GM21576 (cell line): ENCODE measurements at regions not wholly inside any gene's neighbourhood (a gene's known extent, or its start where the extent isn't known, plus 50 kb on each side); places are given as distances from the start of the nearest gene placed in this dataset.
A peak's percentile ranks its signal among the peaks of the same experiment; 100 is the strongest.

Experiments
- ATAC-seq: cut with Tn5 transposase; IDR thresholded peaks from one replicate; pipeline ENCODE4 v1.9.1; 2021; ENCODE audit warnings: mild to moderate bottlenecking, moderate library complexity; ENCODE audit not compliant: unreplicated experiment

DNA sequence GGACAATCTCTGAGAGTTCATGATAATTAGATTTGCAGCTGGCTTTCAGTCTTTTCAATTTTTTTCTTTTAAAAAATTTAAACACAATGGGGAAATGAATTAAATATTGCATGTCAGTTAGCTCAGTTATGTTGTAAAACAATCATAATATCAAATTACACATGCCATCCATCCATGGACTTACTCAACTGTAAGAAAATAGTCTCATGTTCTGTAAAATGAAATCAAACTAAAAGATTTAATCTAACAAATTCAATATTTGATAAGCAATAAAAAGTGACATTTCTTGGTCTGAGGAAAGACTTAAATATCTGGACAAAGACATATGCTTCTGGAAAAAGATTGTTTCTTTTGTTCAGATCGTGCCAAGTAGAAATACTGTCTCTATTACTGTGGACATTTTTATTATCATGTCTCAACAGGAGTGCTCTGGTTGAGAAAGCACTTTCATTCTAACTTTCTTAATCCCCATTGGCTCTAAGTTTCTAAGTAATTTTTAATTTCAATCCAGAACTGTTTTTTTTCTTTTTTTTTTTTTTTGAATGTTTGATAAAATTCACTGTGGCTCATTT is 179.2 kb upstream of the FAM3C start:
- no peak for ATAC-seq

DNA sequence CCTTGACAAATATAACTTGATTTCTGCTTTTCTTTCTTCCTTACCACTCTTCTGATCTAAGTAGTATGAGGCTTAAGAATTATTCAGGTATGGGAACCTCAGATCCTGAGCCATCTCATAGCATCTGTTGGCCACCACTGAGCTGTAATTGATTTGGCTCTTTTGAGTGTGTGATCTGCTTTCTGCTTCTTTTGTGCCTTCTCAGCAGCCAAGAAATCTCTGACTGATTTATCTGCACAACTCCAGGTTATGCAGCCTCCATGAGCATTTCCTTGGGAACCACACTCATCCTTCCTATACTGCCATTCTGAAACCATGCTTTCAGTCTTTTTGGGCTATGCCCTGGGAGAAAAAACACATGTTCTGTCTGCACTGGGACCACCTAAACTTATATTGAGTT is 178.0 kb upstream of the FAM3C start:
- no peak for ATAC-seq

DNA sequence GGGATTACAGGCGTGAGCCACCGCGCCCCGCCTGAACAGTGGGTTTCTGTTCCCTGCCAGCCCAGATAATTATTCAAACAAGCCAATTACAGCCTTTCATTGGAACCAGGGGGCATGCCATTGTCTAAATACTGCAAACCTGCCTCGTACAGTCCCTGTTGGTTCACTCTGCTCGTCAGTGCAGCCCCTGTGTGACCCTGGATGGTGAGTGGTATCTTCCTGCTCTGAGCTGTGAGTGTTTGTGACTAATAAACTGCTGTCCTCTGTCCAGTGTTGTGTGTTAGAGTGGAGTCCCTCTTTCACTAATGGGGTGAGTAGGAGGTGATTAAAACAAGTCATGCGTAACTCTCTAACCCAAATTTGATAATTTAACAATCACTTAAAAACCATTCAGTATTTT is 176.5 kb upstream of the FAM3C start:
- ATAC-seq, result no peak

DNA sequence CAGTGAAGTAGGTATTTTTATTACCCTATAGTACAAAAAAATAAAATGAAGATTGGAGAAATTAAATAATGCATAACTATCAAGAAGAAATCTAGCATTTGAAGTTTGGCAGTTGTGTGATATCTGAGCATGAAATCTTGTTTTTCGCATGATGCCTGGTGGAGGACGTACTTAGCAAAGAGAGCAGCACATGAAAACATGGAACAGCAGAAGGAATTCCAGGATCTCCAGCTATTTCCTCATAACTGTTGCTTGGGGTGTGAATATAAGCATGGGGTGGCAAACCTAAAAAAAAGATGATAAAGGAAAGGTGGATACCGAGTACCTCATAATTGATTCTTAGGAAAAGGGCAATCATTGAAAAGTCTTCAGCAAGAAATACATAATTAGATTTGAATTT is 174.3 kb upstream of the FAM3C start:
- no peak for ATAC-seq

DNA sequence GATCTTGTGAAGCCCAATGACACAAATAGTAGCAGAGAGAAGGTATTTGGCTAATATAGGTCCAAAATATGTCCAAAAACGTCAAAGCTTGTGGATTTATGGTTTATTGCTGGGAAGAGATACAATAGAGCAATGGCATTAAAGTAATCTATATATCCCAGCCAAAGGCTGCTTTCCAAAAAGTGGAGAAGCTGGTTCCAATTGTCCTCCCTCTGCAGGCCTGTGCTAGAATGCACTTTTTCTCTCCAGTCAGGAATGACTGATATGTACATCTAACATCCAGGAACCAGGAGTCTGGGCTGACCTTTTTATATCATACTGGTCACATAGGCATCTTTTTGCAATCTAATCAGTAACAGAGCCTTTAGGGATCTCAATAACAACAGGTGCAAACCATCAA is 167.1 kb upstream of the FAM3C start:
- no peak for ATAC-seq

DNA sequence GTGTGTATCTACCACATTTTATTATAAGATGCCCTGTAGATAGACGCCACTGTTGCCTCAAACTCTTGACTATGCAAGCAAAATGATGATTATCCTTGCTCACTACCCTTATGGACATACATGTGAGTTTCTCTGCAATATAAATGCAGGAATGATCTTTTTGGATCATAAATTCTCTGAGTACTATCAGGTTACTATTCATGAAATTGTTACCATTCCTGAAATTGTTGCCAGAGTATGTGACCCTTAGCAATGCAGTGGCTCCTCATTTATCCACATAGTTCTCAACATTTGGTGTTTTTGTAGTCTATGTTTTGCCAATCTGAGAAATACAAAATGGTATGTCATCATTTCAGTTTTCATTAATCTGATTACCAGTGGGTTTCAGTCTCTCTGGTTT is 166.2 kb upstream of the FAM3C start:
- no peak for ATAC-seq

DNA sequence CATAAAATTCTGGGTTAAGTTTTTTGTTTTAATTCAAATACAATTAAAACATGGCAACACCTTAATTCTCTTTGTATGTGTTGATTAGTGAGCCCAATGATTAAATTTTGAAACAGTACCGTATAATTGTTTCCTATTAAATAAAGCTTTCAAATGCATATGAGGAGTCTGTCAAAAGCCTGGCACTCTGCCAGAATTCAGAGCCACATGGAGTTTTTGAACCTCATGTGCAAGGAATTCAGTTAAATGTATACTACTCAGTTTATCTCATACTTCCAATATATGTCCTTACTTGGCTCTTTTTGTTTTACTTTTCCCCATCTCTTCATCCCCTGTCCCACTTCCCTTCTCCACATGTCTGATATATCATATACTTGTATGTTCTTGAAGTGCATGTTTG is 165.6 kb upstream of the FAM3C start:
- ATAC-seq, result no peak

DNA sequence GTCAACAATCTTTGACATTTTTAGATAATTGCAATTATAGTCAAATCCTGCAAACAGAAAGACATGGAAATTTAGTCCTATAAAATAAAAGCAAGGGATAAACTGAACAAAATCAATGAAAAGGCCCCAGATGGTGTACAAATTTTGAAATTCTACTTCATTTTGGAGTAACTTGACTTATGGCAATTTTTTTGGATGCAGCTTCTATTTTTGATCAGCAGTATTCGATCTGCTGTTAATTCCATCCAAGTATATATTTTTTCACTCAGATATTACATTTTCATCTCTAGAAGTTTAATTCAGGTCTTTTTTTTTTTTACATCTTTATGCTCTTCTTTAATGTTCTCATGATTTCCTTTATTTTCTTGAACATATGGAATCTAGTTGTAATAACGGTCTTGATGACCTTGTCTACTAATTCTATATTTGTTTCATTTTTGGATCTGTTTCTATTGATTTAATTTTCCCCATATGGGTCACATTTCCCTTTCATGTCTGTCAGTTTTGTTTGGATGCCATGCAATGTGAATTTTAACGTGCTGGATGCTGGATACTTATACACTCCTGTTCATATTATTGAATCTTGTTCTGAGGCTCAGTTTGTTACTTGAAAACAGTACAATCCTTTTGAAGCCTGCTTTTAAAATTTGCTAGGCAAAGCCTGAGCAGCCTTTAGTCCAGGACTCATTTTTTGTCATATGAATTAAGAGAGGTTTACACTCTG is 164.3 kb upstream of the FAM3C start:
- no peak for ATAC-seq

DNA sequence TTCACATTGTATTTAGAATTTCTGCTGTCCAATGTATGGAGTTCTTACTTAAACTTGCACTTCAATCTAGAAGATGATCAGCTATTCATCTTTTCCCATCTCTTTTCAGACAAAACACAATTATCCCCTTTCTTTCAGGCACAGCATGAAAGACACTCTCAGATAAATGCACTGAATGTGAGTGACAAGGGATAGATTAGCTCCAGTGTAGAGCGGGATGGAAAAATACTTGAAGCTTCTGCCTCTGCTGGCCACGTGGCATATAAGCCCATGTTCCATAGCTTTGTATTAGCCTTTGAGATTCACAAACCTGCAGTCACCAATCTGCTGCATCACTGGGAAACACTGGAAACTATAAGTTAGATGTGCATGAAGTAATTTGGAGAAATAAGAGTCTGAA is 162.2 kb upstream of the FAM3C start:
- no peak for ATAC-seq

DNA sequence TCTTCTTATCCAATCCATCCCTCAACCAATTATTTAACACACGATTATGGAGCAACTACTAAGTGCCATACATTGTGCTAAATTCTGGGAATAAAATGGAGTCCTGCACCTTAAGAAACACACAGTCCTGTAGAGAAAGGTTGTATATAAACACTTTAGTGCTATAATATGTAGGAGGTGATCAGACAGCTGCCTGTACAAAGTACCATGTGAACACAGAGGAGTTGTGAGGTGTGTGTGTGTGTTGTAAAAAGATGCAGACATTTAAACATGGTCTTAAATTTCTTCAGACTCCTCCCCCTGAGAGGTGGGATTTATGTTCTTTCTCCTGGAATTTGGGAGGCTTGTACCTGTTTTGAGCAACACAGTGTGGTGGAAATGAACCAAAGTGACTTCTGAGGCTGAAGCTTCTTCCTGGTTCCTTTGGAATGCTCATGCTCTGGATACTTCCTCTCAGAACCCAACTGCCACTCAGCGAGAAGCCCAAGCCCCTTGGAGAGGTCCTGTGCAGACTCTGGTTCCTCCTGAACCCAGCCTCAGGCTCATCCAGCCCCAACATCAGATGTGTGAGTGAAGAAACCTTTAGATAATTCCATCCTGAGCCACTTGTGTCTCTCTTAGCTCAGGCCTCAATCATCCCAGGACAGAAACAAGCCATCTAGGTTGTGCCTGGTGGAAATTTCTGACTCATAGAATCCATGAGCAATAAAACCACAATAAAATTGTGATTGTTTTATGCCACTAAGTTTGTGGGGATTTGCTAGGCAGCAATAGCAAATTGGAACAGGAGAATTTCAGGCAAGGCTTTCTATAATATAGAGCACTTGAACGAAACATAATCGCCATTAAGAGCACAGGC is 161.2 kb upstream of the FAM3C start:
- ATAC-seq, result no peak

DNA sequence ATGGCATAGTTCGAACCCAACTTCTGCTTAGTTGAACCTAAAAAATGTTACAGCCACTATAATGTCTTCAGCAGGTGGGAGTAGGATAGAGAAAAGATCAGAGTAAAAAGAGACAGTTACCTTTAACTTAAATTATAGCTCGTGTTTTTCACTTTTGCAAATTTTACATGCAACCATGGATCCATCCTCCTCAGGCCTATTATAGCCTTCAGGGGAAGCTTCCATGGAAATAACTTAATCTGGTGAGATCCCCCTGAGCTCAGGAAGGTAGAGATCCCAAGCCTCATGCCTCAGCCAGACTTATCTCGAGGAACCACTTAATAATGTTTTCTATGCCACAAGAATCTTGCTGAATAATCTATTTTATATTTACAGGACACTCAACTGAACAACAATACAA is 159.4 kb upstream of the FAM3C start:
- ATAC-seq, result no peak

DNA sequence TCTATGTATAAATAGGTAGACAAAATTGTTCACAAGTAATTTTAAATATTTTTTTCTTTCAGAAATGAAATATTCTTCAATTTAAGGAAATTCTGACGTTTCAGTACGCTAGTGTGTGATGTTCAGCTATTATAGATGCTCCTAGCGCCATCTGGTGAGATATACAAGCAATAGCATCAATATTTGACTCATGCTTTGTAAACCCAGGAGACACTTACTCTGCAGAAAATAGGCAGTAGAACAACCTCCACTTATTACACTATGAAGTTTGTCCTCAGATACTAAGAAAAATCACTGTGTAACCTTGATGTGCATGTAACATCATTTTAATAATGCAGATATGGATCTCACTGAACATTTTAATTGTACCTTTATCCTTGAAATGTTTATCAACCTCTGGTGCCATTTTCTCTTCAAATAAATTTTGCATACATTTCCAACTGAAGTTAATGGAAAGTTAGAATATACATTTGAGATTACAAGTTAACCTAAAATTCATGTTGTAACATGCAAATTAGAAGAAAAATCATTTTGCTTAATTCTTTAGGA is 151.5 kb upstream of the FAM3C start:
- ATAC-seq, result peak; percentile 71

DNA sequence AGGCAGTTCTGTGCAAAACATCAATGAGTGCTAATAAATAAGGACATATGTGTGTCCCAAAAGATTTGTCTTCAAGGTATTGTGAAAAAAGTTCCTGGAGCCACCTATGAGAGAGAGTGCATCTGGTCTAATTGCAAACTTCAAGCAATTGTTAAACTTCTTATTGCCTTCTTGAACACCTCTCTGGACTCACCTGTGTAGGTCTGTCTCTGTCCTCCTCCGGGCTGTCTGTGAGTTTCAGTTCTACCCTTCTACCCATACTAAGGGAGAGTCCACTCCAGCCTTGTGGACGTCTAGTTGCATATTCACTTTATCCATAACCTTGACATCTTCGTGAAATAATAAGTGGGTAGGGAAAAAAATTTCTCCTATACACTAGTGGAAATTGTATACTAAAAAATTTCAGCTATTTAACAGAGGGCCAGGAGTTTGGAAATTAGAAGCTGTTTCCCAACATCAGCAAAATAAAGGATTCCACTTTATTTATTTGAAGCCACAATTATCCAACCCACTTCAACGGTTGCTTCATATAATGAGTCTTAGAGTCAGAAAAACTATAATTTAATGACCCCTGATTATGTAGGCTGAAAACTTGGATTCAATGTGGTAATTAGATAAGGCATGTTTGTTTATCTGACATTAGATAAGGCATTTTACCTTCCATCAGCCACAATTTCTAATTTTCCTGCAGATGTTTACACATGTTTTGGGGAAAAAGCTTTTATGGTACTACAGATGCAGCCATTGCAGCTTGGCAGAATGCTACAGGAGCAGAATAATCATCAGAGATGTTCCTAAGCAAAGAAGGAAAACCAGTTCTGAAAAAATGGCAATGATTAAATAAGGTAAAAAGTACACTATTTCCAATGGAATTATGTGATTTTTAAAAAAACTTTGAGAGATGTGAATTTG is 150.8 kb upstream of the FAM3C start:
- ATAC-seq, result no peak

DNA sequence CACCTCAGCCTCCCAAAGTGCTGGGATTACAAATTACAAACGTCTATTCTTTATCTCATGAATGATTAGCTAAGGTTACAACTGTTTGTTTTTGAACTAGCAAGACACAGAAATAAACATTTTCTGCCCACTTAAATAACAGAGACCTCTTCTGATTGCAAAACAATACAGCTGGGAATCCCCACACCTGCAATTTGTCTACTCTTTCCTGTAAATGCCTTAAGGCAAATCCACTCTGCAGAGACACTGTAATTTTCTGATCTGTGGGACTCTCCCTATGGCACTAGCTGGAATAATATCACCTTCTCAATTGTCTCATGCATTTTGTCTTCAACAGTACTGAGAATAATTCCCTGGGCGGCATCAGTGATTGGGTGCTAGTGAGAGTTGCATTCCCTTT is 149.3 kb upstream of the FAM3C start:
- no peak for ATAC-seq

DNA sequence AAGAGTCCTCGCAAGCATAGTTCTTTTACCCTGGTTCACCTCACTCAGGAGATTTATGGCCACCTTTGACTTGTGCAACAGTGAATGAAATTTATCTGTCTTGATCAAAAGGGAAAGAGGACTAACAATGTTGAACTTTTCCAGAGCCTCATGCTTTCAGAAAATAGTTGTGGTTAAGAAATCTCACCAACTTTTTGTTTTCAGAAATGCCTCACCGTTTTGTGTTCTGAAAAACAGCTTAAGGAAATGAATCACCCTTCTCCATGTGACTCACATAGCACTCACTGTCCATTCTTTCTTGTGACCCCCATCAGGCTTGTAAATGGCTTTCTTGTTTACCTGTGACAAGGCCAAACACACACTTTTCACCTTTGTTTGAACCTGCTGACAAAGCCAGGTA is 148.6 kb upstream of the FAM3C start:
- peak; percentile 69 for ATAC-seq

DNA sequence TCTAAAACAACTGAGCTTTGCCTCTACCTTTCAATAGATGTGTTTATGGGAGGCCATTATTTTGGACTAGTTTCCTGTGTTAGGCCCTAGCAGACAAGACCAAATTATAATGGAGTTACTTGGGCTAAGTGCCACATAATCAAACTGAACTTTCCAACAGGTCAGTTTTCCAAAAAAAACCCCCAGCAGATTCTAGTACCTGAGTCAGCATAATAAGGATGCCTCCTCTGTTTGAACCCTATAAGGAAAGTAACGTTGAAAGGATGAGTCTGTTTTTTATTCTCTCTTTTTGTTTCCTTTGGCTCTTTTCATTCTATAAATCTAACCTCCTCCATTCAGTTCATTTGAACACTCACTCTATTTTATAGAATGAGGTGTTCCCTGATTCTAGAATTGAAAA is 148.1 kb upstream of the FAM3C start:
- no peak for ATAC-seq

DNA sequence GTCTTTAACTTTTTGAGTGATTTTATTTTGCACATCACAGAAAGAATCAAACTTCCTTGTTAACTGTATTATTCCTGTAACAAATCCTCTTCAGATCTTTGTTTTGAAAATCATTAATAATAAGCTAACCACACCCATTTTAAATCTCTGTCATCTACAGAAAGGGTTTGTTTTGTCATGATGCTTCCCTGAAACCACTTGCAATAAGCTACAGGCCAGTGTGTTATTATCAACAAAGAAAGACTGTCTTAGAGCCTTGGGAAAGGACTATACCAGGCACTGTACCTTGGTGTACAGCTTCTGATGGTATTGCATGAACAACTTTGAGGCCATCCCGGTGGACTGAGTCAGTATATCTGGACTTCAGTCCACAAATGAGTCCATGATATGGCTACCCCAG is 145.3 kb upstream of the FAM3C start:
- ATAC-seq, result no peak

DNA sequence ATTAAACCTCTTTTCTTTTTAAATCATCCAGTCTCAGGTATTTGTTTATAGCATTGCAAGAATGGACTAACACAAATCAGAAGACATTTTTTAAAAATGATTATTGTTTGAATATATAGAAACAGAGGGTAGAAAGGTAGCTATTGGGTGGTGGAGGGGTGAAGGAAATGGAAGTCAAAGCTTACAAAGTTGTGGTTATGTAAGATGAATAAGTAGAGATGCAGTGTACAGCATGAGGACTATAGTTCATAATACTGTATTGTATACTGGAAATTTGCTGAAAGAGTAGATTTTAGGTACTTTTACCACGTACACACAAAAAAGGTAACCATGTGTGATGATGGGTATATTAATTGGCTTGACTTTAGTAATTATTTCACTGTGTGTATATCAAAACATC is 144.0 kb upstream of the FAM3C start:
- ATAC-seq, result no peak

DNA sequence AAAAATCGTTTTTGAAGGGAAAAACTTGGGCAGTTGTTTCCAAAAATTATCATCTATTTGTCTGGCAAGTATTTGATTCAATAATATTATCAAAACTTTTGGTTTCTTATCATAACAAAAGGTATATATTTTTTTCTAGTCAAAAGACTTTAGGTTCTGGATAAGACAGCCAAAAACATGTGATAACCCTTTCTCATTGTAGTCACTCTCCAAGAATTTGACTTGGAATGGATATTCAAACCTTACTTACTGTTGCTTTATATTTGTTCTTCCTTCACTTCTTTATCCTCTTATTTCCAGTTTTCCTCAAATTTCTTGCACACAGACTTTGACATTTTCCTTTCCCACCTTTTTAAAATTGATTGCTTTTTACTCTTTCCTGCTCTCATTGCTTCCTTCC is 140.9 kb upstream of the FAM3C start:
- ATAC-seq, result no peak

DNA sequence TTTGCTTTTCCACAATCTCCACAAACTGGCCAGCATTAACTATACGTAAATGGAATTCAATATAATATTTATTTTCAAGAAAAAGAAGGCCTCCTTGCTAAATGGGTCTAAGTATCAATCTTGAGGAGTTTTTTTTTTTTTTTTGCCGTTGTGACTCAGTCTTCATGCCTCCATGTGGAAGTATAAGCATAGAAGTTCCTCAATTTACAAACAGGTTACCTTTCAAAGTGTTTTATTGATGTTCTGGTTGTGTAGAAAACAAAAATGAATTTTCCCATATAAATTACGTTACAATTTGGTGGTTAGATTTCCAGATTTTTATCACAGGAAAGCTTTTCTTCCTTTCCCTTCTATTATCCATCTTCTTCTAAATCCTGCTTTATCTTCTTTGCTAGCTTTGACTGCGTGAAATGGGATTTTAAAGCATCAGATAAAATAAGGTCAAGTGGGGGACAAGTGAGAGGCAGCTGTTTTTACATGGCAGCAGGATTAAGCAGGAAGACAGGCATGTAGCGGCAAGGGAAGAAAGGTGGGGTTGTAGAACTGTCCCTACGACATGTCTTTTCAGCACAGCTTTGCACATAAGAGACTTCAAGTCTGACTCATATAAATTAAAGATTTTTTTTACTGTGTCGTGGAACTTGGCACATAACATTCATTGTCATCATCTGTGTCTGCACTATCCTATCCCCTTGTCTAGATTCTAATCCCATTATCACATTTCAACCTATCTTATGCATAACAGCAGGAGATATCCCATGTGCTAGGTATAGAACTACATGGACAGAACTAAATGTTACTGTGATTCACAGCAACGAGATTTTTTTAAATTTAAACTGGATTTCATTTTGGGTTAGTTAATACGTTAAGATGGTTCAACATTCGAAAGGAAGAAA is 135.3 kb upstream of the FAM3C start:
- no peak for ATAC-seq
